H1 (cell line): ENCODE measurements at regions not wholly inside any gene's neighbourhood (a gene's known extent, or its start where the extent isn't known, plus 50 kb on each side); places are given as distances from the start of the nearest gene placed in this dataset.

Experiments
- CTCF ChIA-PET: fragments of 300-600 bp; sonication (Branson Sonifier 250); formaldehyde crosslinking; loops from one replicate; lab custom pipeline; 2021; ENCODE audit not compliant: partially characterized antibody; lab: Charles Lee
- POLR2A ChIA-PET: fragments of 300-600 bp; sonication (Branson Sonifier 250); formaldehyde crosslinking; loops from one replicate; lab custom pipeline; 2021; ENCODE audit warnings: inconsistent platforms; ENCODE audit not compliant: partially characterized antibody; lab: Charles Lee
- DNase-seq, 2 experiments: peaks; one replicate each; pipeline versions ENCODE4 v3.0.0 to v3.0.0-alpha.2; 2010 to 2022; ENCODE audit warnings: low spot score in 2 of 2, low read depth in 1 of 2, mixed read lengths in 1 of 2
- FAIRE-seq: peaks from 2 replicates; lab custom pipeline; 2011; peaks lifted over from hg19 to GRCh38; lab: Jason Lieb, UNC
- H2AFZ ChIP-seq: 2 replicates; pipeline ENCODE4 v1.8.1; 2012; ENCODE audit warnings: low read length, inconsistent platforms
- H2AK5ac ChIP-seq: 2 replicates; pipeline ENCODE4 v1.6.1; 2013; ENCODE audit warnings: low read depth, low read length
- H2BK120ac ChIP-seq: replicated peaks from 2 replicates; pipeline ENCODE3; 2013; ENCODE audit warnings: low read depth, low read length, inconsistent platforms
- H2BK12ac ChIP-seq: 2 replicates; pipeline ENCODE4 v1.6.1; 2013; ENCODE audit warnings: low read depth, low read length
- H2BK15ac ChIP-seq: 2 replicates; pipeline ENCODE4 v1.6.1; 2013; ENCODE audit warnings: low read length
- H2BK20ac ChIP-seq: 2 replicates; pipeline ENCODE4 v1.6.1; 2013; ENCODE audit warnings: low read length
- H2BK5ac ChIP-seq: 2 replicates; pipeline ENCODE4 v1.6.1; 2013; ENCODE audit warnings: low read depth, low read length
- H3K14ac ChIP-seq: 2 replicates; pipeline ENCODE4 v1.6.1; 2013; ENCODE audit warnings: inconsistent platforms; ENCODE audit not compliant: insufficient read length
- H3K18ac ChIP-seq: 2 replicates; pipeline ENCODE4 v1.6.1; 2013; ENCODE audit warnings: low read length; ENCODE audit errors: extremely low read depth
- H3K23ac ChIP-seq: 2 replicates; pipeline ENCODE4 v1.6.1; 2013; ENCODE audit warnings: inconsistent platforms; ENCODE audit not compliant: insufficient read length
- H3K23me2 ChIP-seq: 2 replicates; pipeline ENCODE4 v1.6.1; 2013; ENCODE audit warnings: low read depth, low read length
- H3K27ac ChIP-seq: 2 replicates; pipeline ENCODE4 v1.6.1; 2011; ENCODE audit warnings: low read depth, low read length, inconsistent platforms
- H3K27me3 ChIP-seq, 4 experiments: replicated peaks in 1 of 4; 1 replicate in 1 of 4; 2 replicates in 3 of 4; pipeline versions ENCODE4 v1.6.1 to v1.8.1; 2011 to 2013; ENCODE audit warnings: low read length in 3 of 4, mild to moderate bottlenecking in 3 of 4, inconsistent platforms in 2 of 4, mixed read lengths in 2 of 4, moderate library complexity in 1 of 4; ENCODE audit not compliant: control insufficient read depth in 3 of 4, insufficient read depth in 3 of 4; ENCODE audit errors: extremely low read depth in 1 of 4
- H3K36me3 ChIP-seq, 4 experiments: 2 replicates each; pipeline versions ENCODE4 v1.6.1 to v1.8.1; 2011 to 2013; ENCODE audit warnings: mild to moderate bottlenecking in 4 of 4, low read length in 3 of 4, moderate library complexity in 2 of 4, control low read depth in 1 of 4, inconsistent platforms in 1 of 4; ENCODE audit not compliant: insufficient read depth in 4 of 4, control insufficient read depth in 2 of 4
- H3K4ac ChIP-seq: replicated peaks from 2 replicates; pipeline ENCODE3; 2013; ENCODE audit warnings: low read length, low read depth, mixed read lengths, inconsistent platforms; ENCODE audit not compliant: insufficient read length
- H3K4me1 ChIP-seq, 4 experiments: replicated peaks in 1 of 4; 1 replicate in 1 of 4; 2 replicates in 3 of 4; pipeline versions ENCODE4 v1.6.1 to v1.8.1; 2011 to 2013; ENCODE audit warnings: low read length in 3 of 4, inconsistent platforms in 2 of 4, mixed read lengths in 1 of 4; ENCODE audit not compliant: insufficient read depth in 4 of 4, control insufficient read depth in 3 of 4
- H3K4me2 ChIP-seq, 2 experiments: 2 replicates each; pipeline versions ENCODE4 v1.6.1 to v1.8.1; 2011 to 2013; ENCODE audit warnings: low read depth in 2 of 2, low read length in 2 of 2, control low read depth in 1 of 2, inconsistent platforms in 1 of 2, mild to moderate bottlenecking in 1 of 2; ENCODE audit not compliant: insufficient read depth in 1 of 2
- H3K4me3 ChIP-seq, 4 experiments: fragments of 200-600, 300-600 bp in 1 of 4; sonication (generic), shearing (Covaris generic), sonication (Bioruptor Twin) in 1 of 4; 2 replicates each; pipeline versions ENCODE4 v1.5.1 to v1.8.1; 2011 to 2016; ENCODE audit warnings: low read length in 4 of 4, low read depth in 3 of 4, control low read depth in 2 of 4, inconsistent platforms in 2 of 4, mild to moderate bottlenecking in 2 of 4, mixed read lengths in 1 of 4, moderate library complexity in 1 of 4; ENCODE audit not compliant: insufficient read depth in 2 of 4; ENCODE audit errors: extremely low read depth in 1 of 4
- H3K56ac ChIP-seq: replicated peaks from 2 replicates; pipeline ENCODE3; 2013; ENCODE audit warnings: low read depth, mild to moderate bottlenecking, mixed read lengths, low read length, inconsistent platforms; ENCODE audit not compliant: insufficient read length
- H3K79me1 ChIP-seq: 2 replicates; pipeline ENCODE4 v1.6.1; 2013; ENCODE audit warnings: low read depth, low read length, control low read depth
- H3K79me2 ChIP-seq, 2 experiments: 2 replicates each; pipeline versions ENCODE4 v1.6.1 to v1.8.1; 2012 to 2013; ENCODE audit warnings: low read length in 2 of 2, mild to moderate bottlenecking in 2 of 2, inconsistent platforms in 1 of 2; ENCODE audit not compliant: insufficient read depth in 2 of 2, control insufficient read depth in 1 of 2
- H3K9ac ChIP-seq, 4 experiments: replicated peaks in 1 of 4; 1 replicate in 1 of 4; 2 replicates in 3 of 4; pipeline versions ENCODE4 v1.6.1 to v1.8.1; 2011 to 2013; ENCODE audit warnings: low read depth in 3 of 4, low read length in 3 of 4, control low read depth in 2 of 4, mild to moderate bottlenecking in 2 of 4, moderate library complexity in 2 of 4, inconsistent platforms in 1 of 4; ENCODE audit errors: extremely low read depth in 1 of 4
- H3K9me3 ChIP-seq, 2 experiments: 2 replicates each; pipeline versions ENCODE4 v1.6.1 to v1.8.1; 2012 to 2013; ENCODE audit warnings: mild to moderate bottlenecking in 2 of 2, moderate library complexity in 2 of 2, control low read depth in 1 of 2, inconsistent platforms in 1 of 2, low read depth in 1 of 2, low read length in 1 of 2, mixed read lengths in 1 of 2; ENCODE audit not compliant: insufficient read depth in 2 of 2
- H4K20me1 ChIP-seq, 2 experiments: replicated peaks in 1 of 2; 2 replicates each; pipeline versions ENCODE3 to v1.8.1; 2011 to 2013; ENCODE audit warnings: inconsistent platforms in 2 of 2, low read length in 2 of 2, mild to moderate bottlenecking in 1 of 2; ENCODE audit not compliant: insufficient read depth in 2 of 2, control insufficient read depth in 1 of 2
- H4K5ac ChIP-seq: 2 replicates; pipeline ENCODE4 v1.6.1; 2013; ENCODE audit warnings: low read length, low read depth, mixed read lengths, inconsistent platforms; ENCODE audit not compliant: insufficient read length
- H4K8ac ChIP-seq: 2 replicates; pipeline ENCODE4 v1.8.0; 2013; ENCODE audit warnings: mild to moderate bottlenecking, moderate library complexity, low read length, inconsistent platforms; ENCODE audit not compliant: insufficient read depth; ENCODE audit errors: extremely low read depth
- H4K91ac ChIP-seq: replicated peaks from 2 replicates; pipeline ENCODE3; 2013; ENCODE audit warnings: low read length, mixed read lengths, inconsistent platforms; ENCODE audit not compliant: insufficient read length
- CTCF ChIP-seq, 3 experiments: IDR thresholded peaks; 1 replicate in 2 of 3; 2 replicates in 1 of 3; pipeline versions ENCODE4 v1.5.1 to v1.6.1; 2011; ENCODE audit warnings: low read length in 3 of 3, mild to moderate bottlenecking in 3 of 3, inconsistent platforms in 2 of 3, low read depth in 1 of 3, moderate library complexity in 1 of 3; ENCODE audit not compliant: insufficient read depth in 1 of 3; ENCODE audit errors: control extremely low read depth in 1 of 3
- GTF2F1 ChIP-seq: IDR thresholded peaks from 2 replicates; pipeline ENCODE4 v1.6.1; 2012; ENCODE audit warnings: low read depth, low read length, improper control_type of control experiment, borderline replicate concordance
- RAD21 ChIP-seq, 2 experiments: IDR thresholded peaks in 1 of 2; conservative IDR thresholded peaks in 1 of 2; 2 replicates each; pipeline ENCODE4 v1.6.1; 2011; ENCODE audit warnings: low read depth in 2 of 2, low read length in 2 of 2, improper control_type of control experiment in 1 of 2, inconsistent platforms in 1 of 2, mild to moderate bottlenecking in 1 of 2, moderate library complexity in 1 of 2
- WGBS, 2 experiments: shearing (Covaris generic) in 1 of 2; methylation state at CpG; one replicate each; pipeline versions ENCODE4 v1.1.6 to v1.1.7; 2013 to 2015; ENCODE audit warnings: low lambda C conversion rate in 2 of 2, mixed read lengths in 2 of 2, inconsistent platforms in 1 of 2, low coverage in 1 of 2, missing lambda C conversion rate in 1 of 2; ENCODE audit not compliant: insufficient replicate concordance in 2 of 2, insufficient coverage in 1 of 2, insufficient read length in 1 of 2; ENCODE audit errors: extremely low coverage in 1 of 2, missing lambda C conversion rate in 1 of 2; 5-methylcytosine and 5-hydroxymethylcytosine counted together

GRCh38 chr13:58960888-58961287, 1202.8 kb downstream of the DIAPH3 start:
- H3K23me2 ChIP-seq, result no peaks in the 10 kb centered on the region
- no peak for DNase-seq
- no peaks in the 10 kb centered on the region for H3K27me3 ChIP-seq
- H3K4me1 ChIP-seq, result no peaks in the 10 kb centered on the region
- WGBS, 2 experiments, result 73% methylated on average over 2 of the region's 2 CpGs; no CpG with 5 or more reads in 1 of the 2 experiments
- no peak overlapping the region for H3K56ac ChIP-seq
- no peak overlapping the region for H4K5ac ChIP-seq
- no peak overlapping the region for H3K14ac ChIP-seq
- no peak overlapping the region for H3K18ac ChIP-seq
- H4K8ac ChIP-seq, result no peak overlapping the region
- no peaks in the 10 kb centered on the region for H4K20me1 ChIP-seq
- H3K9me3 ChIP-seq, result peaks cover 0 to 7% of the 10 kb centered on the region in 2 experiments; a peak in 1 of 4 replicates
- no peak overlapping the region for H2AFZ ChIP-seq
- CTCF ChIA-PET, result interaction anchor here (0.7 to 1.5 kb wide), 7 partner anchors 10 to 1336 kb away, joined by 3 to 4 read pairs (median 3); no protein-coding TSS in a partner anchor
- H2AK5ac ChIP-seq, result no peak overlapping the region
- peak in 1 of 2 experiments; percentile 68 for TF ChIP-seq RAD21 (IDR thresholded peaks at IDR 0.05 in 1 of 2, conservative IDR thresholded peaks at IDR 0.05 in 1 of 2; ENCODE audit: low read depth in 2 of 2, low read length in 2 of 2)
- TF ChIP-seq CTCF (IDR thresholded peaks at IDR 0.05; ENCODE audit: control extremely low read depth in 1 of 3, insufficient read depth in 1 of 3, low read depth in 1 of 3, low read length in 3 of 3), result peak in 1 of 3 experiments; percentile 8; a peak in 2 of 4 replicates
- no peak for TF ChIP-seq GTF2F1
- no peak overlapping the region for H3K9ac ChIP-seq
- H3K79me1 ChIP-seq, result no peaks in the 10 kb centered on the region
- no peaks in the 10 kb centered on the region for H3K79me2 ChIP-seq
- POLR2A ChIA-PET, result no interaction called here
- H3K36me3 ChIP-seq, result no peaks in the 10 kb centered on the region
- H2BK20ac ChIP-seq, result no peak overlapping the region
- no peak overlapping the region for H2BK5ac ChIP-seq
- no peak overlapping the region for H3K23ac ChIP-seq
- no peak overlapping the region for H4K91ac ChIP-seq
- no peak overlapping the region for H2BK12ac ChIP-seq
- FAIRE-seq, result no peak
- H3K4me3 ChIP-seq, result no peak overlapping the region
- H3K4ac ChIP-seq, result no peak overlapping the region
- H2BK15ac ChIP-seq, result no peak overlapping the region
- H2BK120ac ChIP-seq, result no peak overlapping the region
- no peak overlapping the region for H3K4me2 ChIP-seq
- H3K27ac ChIP-seq, result no peak overlapping the region
